NT2/D1 (cell line): ENCODE measurements at regions not wholly inside any gene's neighbourhood (a gene's known extent, or its start where the extent isn't known, plus 50 kb on each side); places are given as distances from the start of the nearest gene placed in this dataset.
"Not testable (repeated sequence)": the region's sequence is repeated elsewhere in the genome, so short reads cannot be mapped to it uniquely, and the experiment has no call there.

ENCODE experiments used
- DNase-seq: peaks from one replicate; pipeline ENCODE4 v3.0.0-alpha.2; 2011; ENCODE audit warnings: low read depth, low spot score
- H3K27me3 ChIP-seq: 2 replicates; pipeline ENCODE4 v1.6.0; 2011; ENCODE audit warnings: mild to moderate bottlenecking; ENCODE audit not compliant: insufficient read length, insufficient read depth
- H3K36me3 ChIP-seq: 2 replicates; pipeline ENCODE4 v1.6.1; 2011; ENCODE audit warnings: mild to moderate bottlenecking, low read length, mixed read lengths; ENCODE audit not compliant: insufficient read depth, insufficient read length
- H3K4me1 ChIP-seq: 2 replicates; pipeline ENCODE4 v1.5.1; 2011; ENCODE audit not compliant: insufficient read depth, insufficient read length
- H3K4me3 ChIP-seq: 2 replicates; pipeline ENCODE4 v1.5.1; 2011; ENCODE audit warnings: low read depth; ENCODE audit not compliant: insufficient read length
- H3K9ac ChIP-seq: 2 replicates; pipeline ENCODE4 v1.6.0; 2011; ENCODE audit warnings: low read depth; ENCODE audit not compliant: insufficient read length
- H3K9me3 ChIP-seq: 2 replicates; pipeline ENCODE4 v1.5.1; 2011; ENCODE audit warnings: mild to moderate bottlenecking, low read length; ENCODE audit not compliant: insufficient read depth
- SUZ12 ChIP-seq: IDR thresholded peaks from 2 replicates; pipeline ENCODE4 v1.6.1; 2011; ENCODE audit not compliant: insufficient read length, insufficient read depth; ENCODE audit errors: extremely low read depth
- YY1 ChIP-seq: IDR thresholded peaks from 2 replicates; pipeline ENCODE4 v1.6.1; 2011; ENCODE audit not compliant: insufficient read length, insufficient read depth
- ZNF274 ChIP-seq: IDR thresholded peaks from 2 replicates; pipeline ENCODE4 v1.6.1; 2011; ENCODE audit warnings: mild to moderate bottlenecking, low read depth, low read length

- Histone ChIP-seq H3K9me3 (peaks cover 34% of the 10 kb centered on the region), H3K4me3 (no peak overlapping the region), H3K4me1 (peaks cover 9% of the 10 kb centered on the region), H3K27me3 (no peaks in the 10 kb centered on the region), H3K36me3 (no peaks in the 10 kb centered on the region), H3K9ac (no peak overlapping the region)
- no peak for DNase-seq
- TF ChIP-seq YY1 (no peak), SUZ12 (no peak), ZNF274 (no peak)
These were observed 252.9 kb downstream of the ARHGAP12 start for GRCh38 chr10:31675726-31676125.

GRCh38 chr10:31669357-31669756, 259.3 kb downstream of the ARHGAP12 start:
- peaks cover 8% of the 10 kb centered on the region; the same call in 1 of the 2 replicates for H3K9me3 ChIP-seq
- H3K4me3 ChIP-seq: no peak overlapping the region
- no peak overlapping the region for H3K9ac ChIP-seq
- H3K4me1 ChIP-seq: peaks cover 4% of the 10 kb centered on the region
- H3K36me3 ChIP-seq: no peaks in the 10 kb centered on the region
- no peaks in the 10 kb centered on the region for H3K27me3 ChIP-seq
- no peak for DNase-seq
- no peak for TF ChIP-seq ZNF274
- no peak for TF ChIP-seq YY1

- peaks cover 8% of the 10 kb centered on the region; the same call in 1 of the 2 replicates for H3K9me3 ChIP-seq
- H3K27me3 ChIP-seq: no peaks in the 10 kb centered on the region
- TF ChIP-seq SUZ12 (no peak), ZNF274 (no peak), YY1 (no peak)
- H3K9ac ChIP-seq: no peak overlapping the region
- no peaks in the 10 kb centered on the region for H3K36me3 ChIP-seq
- DNase-seq: no peak
- H3K4me3 ChIP-seq: no peak overlapping the region
- H3K4me1 ChIP-seq: peaks cover 4% of the 10 kb centered on the region
These were observed 260.3 kb downstream of the ARHGAP12 start for GRCh38 chr10:31668326-31668725.

DNA sequence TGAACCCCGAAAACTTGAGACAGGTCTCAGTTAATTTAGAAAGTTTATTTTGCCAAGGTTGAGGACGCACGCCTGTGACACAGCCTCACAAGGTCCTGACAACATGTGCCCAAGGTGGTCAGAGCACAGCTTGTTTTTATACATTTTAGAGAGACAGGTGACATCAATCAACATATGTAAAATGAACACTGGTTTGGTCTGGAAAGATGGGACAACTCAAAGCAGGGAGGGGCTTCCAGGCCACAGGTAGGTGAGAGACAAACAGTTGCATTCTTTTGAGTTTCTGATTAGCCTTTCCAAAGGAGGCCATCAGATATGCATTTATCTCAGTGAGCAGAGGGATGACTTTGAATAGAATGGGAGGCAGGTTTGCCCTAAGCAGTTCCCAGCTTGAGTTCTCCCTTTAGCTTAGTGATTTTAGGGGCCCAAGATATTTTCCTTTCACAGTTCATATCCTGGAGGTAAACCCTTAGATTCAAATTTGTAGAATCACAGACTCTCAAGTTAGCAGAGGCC, 262.8 kb downstream of the ARHGAP12 start:
- not testable (repeated sequence) for H3K9ac ChIP-seq, H3K4me1 ChIP-seq

GRCh38 chr10:31664803-31665202, 263.8 kb downstream of the ARHGAP12 start:
- TF ChIP-seq YY1 (no peak), SUZ12 (no peak), ZNF274 (no peak)
- no peaks in the 10 kb centered on the region for H3K27me3 ChIP-seq
- DNase-seq: no peak
- H3K9me3 ChIP-seq: no peaks in the 10 kb centered on the region
- H3K36me3 ChIP-seq: no peaks in the 10 kb centered on the region
- H3K4me1 ChIP-seq: peaks cover 4% of the 10 kb centered on the region
- H3K4me3 ChIP-seq: no peak overlapping the region
- no peak overlapping the region for H3K9ac ChIP-seq

More for the DNA sequence above, 262.8 kb downstream of the ARHGAP12 start:
- not testable (repeated sequence) for H3K27me3 ChIP-seq, H3K9me3 ChIP-seq, DNase-seq, H3K4me3 ChIP-seq, H3K36me3 ChIP-seq

DNA sequence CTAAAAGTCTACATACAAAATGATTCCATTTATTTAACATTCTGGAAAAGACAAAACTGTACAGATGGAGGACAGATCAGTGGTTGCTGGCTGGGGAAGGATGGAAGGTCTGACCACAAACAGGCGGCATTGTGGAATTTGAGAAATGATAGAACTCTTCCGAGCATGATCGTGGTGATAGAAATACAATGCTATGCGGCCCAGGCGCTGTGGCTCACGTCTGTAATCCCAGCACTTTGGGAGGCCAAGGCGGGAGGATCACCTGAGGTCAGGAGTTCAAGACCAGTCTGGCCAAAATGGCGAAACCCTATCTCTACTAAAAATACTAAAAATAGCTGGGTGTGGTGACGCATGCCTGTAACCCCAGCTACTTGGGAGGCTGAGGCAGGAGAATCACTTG, 264.6 kb downstream of the ARHGAP12 start:
- H3K9me3 ChIP-seq, H3K27me3 ChIP-seq, DNase-seq, H3K9ac ChIP-seq, H3K4me1 ChIP-seq, H3K4me3 ChIP-seq, H3K36me3 ChIP-seq: not testable (repeated sequence)

DNA sequence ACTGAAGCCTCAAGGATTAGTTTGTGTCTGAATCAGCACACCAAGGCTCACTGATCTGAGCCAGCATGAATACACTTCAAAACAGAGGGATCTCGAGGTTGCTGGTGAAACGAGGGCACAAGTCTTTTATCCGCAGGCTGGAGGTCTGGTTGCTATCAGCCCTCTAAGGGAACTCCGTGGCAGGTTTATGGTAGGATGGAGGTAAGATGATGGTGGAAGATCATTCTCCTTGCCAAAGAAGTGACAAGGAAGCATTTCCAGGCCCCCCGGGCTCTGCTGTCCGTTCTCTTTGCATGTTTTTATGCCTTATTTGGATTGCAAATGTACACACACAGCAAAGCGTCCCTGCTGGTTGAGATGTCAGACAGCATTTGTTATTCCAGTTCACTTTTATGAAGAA, 268.3 kb downstream of the ARHGAP12 start:
- H3K9me3 ChIP-seq: 0 out of 2 replicates have a peak, but pooled peaks cover 6% of the 10 kb centered on the region
- no peaks in the 10 kb centered on the region for H3K27me3 ChIP-seq
- no peaks in the 10 kb centered on the region for H3K36me3 ChIP-seq
- H3K4me3 ChIP-seq: no peak overlapping the region
- H3K4me1 ChIP-seq: peaks cover 2% of the 10 kb centered on the region
- no peak overlapping the region for H3K9ac ChIP-seq
- TF ChIP-seq YY1 (no peak), ZNF274 (no peak), SUZ12 (no peak)
- no peak for DNase-seq

- Histone ChIP-seq H3K9me3 (0 out of 2 replicates have a peak, but pooled peaks cover 6% of the 10 kb centered on the region), H3K9ac (no peak overlapping the region), H3K4me3 (no peak overlapping the region), H3K27me3 (no peaks in the 10 kb centered on the region), H3K36me3 (no peaks in the 10 kb centered on the region), H3K4me1 (peaks cover 2% of the 10 kb centered on the region)
- TF ChIP-seq YY1 (no peak), ZNF274 (no peak), SUZ12 (no peak)
- DNase-seq: no peak
These were observed 269.0 kb downstream of the ARHGAP12 start for GRCh38 chr10:31659665-31660064.
